Fibroblast of skin of abdomen (primary cell): ENCODE measurements at regions not wholly inside any gene's neighbourhood (a gene's known extent, or its start where the extent isn't known, plus 50 kb on each side); places are given as distances from the start of the nearest gene placed in this dataset.

ENCODE experiments used
- DNase-seq: peaks from one replicate; pipeline ENCODE4 v3.0.0-alpha.2; 2013

DNA sequence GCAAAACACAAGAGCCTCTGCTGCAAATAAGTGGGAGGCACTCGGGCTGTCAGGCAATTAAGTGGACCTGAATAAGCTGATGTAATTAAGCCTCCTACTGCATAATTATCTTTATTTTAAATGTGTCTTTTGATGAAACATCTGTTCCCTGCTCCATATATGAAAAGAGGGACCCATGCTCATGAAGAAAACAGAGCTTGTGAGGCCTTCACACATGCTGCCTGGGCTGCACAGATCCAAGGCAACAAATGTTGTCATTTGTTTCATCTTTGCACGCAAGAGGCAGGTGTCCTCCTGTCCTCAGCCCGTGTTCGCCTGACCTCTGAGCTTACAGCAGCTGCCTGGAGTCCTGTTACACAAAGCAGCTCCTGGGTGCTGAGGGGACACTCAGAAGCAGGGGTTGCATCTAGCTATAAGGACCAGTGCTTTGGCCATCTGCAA is 381.1 kb downstream of the ZNF608 start:
- no peak for DNase-seq

DNA sequence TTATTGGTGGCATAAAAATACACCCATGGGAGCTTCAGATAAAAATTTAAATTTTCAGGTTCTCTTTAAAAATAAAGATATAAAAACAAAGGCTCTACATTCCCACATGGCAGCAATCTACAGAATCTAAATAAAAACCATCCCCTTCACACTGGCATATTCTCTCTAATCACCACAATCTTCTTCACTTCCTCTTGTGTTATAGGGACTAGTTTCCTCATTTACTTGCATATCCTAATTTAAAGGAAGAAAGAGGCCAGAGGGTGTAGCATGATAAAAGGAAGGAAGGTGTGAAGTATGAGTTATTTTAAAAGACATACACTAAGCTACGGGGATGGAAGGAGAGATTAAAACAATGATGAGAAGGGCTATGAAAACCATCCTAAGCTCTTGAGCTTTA is 390.5 kb downstream of the ZNF608 start:
- no peak for DNase-seq

DNA sequence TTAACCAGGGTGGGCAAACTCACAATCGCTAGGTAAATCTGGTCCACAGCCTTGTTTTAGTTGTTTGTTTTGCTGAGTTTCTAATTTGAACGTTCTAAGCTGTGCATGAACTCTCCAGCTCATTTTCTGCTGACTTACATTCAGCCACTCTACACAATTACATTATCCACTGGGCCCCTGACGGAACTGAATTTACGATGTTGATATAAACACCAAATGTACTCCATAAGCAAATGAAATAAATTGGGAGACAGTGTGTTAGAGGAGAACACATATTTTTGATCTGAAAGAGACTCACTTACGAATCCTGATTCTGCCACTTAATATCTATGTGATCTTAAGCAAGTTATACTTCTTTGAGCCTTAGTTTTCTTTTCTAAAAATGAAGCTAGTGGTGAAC is 393.4 kb downstream of the ZNF608 start:
- no peak for DNase-seq

DNA sequence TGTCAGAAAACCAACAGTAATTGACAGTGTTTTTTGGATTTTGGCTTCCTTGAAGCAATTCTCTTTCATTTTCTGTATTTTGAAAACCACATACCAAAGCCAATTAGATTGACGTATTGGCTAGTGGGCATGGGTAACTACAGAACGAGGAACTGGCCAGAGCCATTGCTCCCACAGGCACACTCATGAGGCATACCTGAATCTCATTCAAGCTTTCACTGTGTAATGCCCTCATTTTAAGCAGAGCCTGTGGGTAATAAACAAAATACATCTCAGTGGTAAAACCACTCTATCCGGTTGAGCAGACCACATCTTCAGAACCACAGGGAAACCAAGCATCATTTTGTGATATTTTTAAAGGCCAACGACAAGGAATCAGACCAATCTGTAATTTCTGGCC is 394.1 kb downstream of the ZNF608 start:
- no peak for DNase-seq

DNA sequence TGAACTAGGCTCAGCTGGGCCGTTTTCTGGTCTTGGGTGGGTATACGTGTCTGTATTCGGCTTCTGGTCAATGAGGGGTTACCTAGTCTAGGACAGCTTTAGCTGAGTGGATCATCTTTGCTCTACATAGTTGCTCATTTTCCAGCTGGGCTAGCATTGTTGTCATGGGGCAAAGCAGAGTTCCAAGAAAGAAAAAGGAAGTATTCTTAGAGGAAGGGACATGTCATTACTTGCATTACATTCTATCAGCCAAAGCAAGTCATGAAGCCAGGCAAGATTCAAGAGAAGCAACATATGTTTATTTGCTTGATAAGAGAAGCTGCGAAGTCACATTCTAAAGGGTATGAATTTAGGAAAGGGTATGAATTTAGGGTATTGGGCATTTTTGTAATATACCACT is 396.5 kb downstream of the ZNF608 start:
- no peak for DNase-seq

DNA sequence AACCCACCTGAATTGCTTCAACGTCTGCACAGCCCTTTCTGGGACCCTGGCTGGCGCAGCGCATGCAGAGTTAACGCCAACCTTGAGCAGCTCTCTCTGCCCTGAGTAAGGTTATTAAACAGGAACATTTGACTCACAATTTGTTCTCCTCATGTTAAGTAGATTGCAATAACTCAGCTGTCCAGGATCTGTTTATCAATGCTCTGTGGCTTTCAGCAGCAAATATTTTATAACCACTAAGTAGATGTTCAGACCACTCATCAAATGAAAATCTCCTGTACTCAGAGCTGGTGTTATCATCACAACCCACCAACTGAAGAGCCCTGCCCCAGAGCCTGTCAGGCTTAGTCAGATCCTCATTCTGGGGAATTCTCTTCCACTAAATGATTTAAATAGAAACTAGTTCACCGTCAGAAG is 403.0 kb downstream of the ZNF608 start:
- DNase-seq, result peak; percentile 95

DNA sequence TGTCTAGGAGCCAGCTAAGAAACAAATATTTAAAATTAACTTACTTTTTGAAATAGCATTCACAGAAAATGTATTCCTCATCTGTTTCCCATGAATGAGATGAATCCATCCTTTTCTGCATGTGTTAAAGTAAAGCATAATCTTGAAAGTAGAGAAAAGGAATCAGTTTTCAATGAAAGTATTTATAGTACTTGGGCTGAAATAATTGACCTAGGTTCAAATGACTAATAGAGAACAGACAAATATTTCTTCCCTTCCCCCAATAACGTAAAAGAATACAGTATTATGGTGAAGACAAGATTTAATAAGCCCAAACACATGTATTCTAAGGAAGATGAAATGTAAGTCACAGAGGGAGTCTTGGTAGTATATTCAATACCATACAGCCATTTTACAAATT is 403.5 kb downstream of the ZNF608 start:
- peak; percentile 27 for DNase-seq

DNA sequence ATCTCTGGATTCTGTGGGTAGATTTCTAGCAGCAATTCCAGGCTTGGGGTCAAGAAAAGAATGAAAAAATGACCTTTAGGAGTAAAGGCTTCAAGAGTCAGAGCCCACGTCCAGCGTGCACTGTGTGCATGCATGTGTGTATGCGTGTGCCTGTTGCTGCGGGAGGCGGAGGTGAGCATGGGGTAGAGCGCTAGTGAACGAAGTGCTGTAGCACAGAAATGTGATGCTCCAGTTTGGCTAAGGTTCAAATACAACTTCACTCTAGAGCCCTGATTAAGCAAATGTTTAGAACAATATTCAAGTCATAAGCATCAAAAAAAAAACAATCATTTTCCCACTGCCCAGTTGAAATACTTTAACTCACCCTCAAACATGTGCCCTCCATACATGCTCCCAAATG is 403.9 kb downstream of the ZNF608 start:
- DNase-seq, result peak; percentile 3

DNA sequence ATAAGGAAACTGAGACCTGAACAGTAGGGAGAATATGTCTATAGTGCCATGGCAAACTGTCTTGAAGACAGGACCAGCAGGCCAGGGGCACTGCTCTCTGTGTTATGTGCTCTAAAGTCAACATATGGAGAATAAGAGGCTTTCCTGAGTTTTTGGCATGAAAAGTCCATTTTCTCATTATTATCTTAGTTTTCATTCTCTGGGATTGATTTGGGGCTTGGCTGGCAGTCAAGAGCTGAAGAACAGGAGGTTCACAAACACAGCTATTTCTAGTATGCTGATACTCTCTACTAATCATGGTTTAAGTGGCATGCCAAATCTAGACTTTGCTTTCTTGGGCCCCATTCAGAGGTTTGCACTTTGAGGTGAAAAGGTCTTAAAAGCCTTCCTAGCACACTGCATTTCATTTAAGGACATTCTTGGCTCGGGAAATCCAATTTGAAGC is 404.4 kb downstream of the ZNF608 start:
- peak; percentile 92 for DNase-seq

DNA sequence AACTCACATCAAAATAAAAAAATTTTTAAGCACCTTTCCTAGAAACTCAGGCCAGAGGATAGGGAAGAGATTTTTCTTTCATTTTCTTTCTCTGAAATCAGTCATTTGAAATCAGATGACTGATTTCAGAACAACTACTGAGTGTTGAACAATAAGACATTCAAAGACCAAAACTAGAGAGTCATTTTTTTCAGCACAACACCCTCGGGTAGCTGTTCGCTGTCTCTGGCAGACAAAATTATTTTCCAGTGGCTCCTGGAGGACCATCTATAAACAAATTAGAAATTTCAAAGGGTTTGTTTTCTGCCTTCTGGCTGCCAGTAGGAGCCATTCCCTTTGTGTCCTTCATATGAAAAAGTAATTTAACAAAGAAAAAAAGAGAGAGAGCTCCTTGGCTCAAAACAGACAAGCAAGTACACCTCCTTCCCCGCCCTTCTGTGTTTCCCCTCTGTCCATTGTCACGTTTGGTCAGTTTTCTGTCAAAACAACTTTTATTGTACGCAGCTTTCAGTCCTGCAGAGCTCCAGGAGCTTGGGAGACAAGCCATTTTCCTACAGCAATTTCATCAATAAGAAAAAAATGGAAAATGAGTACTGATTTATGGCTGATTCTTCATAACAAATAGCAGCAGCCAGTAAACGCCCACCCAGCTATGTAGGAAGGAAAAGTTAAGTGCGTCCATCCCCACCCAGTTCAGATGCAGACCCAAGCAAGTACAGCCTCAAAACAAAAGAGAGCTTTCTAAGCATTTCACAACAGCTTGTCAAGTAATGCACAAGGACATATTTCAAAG is 405.2 kb downstream of the ZNF608 start:
- peak; percentile 1 for DNase-seq

DNA sequence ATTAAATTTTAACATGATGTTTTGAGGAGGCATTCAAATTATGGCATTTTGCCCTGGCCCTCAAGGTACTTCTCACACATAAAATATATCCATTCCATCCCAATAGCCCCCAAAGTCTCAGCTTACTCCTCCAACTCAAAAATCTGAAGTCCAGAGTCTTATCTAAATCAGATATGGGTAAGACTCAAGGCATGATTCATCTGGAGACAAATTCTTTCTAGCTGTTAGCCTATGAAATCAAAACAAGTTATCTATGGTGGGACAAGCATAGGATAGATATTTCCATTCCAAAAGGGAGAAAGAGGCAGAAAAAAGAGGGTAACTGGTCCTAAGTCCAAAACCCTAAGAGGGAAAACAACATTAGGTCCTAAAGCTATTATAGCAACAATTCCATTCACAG is 408.4 kb downstream of the ZNF608 start:
- DNase-seq, result no peak

DNA sequence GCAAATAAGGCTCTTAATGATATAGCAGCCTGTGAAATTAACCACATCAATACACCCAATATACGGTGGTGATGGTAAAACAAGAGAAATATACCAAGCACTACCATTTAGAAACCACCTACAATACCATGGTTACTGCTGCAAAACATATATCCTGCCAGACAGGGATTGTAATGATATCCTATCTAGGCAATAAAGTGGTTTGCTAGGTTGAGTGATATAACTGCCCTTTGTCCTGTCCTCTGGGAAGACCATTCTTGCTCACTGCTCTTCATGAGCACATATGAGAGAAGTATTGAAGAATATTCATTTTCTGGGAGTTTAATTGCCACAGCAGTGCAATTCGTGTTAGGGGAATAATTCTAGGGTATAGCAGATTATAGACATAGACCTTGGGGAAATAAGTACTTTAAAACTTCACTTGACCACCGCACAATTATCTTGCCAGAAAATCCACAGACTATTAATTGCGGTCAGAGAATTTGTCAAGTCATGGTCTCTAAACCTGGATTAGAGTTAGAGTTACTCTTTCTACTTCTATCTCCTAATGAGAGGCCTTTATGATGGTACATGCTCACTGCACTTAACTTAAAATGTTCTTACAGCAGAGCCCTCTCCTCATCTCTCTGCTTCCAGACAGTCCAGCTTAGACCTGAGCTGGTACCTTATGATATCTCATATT is 413.0 kb downstream of the ZNF608 start:
- DNase-seq, result no peak

DNA sequence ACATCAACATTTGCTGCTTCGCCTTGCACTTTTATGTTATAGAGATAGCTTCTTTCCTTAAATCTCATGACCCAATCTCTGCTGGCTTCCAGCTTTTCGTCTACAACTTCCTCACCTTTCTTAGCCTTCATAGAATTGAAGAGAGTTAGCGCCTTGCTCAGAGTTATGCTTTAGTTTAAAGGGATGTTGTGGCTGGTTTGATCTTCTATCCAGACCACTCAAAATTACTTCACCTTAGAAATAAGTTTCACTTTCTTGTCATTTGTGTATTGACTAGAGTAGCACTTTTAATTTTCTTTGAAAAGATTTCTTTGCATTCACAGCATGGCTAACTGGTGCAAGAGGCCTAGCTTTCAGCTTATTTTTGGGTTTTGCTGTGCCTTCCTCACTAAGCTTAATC is 414.2 kb downstream of the ZNF608 start:
- no peak for DNase-seq

DNA sequence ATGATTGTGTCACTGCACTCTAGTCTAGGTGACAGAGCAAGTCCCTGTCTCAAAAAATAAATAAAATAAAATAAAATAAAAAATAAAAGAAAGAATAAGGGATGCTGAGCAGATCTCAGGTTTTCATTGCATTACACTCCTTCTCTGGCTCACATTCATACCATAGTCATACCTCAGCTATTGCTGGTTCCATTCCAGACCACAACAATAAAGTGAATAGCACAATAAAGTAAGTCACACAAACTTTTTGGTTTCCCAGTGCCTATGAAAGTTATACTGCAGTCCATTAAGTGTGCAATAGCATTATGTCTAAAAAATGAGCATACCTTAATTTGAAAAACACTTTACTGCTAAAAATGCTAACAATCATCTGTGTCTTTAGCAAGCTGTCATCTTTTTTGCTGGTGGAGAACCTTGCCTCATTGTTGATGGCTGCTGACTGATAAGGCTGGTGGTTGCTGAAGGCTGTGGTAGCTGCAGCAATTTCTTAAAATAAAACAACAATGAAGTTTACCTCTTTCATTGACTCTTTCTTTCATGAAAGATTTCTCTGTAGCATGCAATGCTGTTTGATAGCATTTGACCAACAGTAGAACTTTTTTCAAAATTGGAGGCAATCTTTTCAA is 415.7 kb downstream of the ZNF608 start:
- DNase-seq, result peak; percentile 62

DNA sequence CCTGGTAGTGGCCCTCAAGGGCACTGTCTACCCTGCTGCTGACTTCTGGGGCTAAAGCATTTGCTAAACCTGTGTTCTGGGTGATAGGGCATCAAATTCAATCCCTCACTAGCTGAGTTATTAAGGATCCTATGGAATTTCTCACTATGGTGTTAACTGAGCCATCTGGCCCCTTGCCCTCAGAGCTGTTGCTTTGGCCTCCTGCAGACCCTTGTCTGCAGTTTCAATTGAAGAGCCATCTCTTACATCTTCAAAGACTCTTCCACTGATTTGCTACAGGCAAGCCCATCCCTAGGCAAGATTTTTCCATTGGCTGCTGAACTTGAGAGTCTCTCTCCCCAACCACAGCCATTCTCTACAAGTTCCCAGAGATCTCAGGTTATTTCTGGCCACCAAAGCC is 418.2 kb downstream of the ZNF608 start:
- no peak for DNase-seq

DNA sequence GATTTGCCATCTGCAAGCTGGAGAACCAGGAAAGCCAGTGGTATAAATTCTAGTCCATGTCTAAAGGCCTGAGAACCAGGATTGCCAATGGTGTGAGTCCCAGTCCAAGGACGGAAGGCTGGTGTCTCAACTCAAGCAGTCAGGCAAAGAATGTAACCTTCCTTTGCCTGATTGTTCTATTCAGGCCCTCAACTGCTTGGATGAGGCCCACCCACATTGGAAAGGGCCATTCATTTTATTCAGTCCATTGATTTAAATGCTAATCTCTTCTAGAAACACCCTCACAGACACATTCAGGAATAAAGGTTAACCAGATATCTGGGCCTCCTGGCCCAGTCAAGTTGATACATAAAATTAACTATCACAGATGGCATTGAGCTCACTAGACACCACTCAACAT is 427.8 kb downstream of the ZNF608 start:
- DNase-seq, result no peak

DNA sequence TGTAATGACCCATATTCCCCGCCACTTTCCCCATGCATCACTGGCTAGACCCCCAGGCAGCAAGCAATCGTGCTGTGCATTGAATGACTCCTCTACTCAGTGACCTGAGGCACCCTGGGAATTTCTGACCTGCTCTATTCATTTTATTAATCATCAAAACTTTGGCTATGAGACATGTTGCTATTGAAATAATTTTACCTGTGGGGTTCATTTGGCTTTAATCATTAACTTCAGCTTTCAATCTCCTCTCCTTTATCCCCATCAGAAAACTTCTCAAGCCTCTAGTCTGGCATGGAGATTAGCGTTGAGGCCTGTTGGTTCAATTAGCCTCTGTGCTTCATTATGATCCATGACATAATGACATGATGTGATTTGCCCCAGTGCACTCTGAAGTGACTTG is 429.0 kb downstream of the ZNF608 start:
- no peak for DNase-seq

DNA sequence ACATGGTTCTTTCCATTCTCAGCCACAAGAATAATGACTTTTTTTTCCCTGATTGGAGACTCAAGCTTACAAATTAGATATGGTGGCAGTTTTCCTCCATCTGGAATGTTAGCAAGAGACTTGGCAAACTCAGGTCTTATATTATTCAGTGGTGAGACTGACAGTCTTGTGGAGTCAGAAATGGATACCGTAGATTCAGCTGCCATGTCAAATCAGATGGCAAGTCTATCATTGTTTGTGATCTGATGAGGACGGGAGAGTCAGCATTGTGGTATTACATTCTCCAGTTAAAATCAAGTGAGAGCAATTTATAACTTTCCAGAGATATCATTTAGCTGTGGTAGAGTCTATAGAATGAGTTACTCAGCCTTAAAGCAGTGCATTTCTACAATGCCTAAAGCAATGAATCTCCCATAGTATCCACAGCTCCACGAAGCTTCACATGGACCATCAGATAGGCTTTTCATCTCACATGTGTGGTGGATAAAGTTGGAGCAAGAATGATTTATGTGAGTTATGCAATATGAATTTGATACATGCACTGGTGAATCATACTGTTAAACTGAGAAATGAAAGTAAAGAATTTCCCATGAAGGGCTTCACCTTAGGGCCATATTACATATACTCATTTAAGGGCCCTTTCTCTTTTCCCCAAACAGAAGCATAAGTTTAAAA is 430.6 kb downstream of the ZNF608 start:
- peak; percentile 93 for DNase-seq

DNA sequence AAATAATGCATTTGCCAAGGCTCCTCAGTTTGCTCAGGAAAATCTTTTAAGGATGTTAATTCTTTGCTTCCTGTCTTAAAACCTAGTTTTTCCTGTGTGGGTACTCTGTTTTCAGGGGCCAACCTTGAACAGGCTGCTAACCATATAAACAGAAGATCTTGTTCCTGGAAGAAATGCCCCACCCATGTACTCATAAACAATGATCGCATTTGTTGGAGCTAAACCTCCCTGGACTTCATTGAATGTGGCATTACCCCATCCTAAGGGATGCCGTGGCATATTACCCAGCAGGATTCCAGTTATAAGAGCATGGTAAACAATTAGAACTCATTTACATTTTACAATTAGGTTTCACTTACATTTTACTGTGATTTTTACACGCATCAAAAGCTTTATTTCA is 436.0 kb downstream of the ZNF608 start:
- no peak for DNase-seq

DNA sequence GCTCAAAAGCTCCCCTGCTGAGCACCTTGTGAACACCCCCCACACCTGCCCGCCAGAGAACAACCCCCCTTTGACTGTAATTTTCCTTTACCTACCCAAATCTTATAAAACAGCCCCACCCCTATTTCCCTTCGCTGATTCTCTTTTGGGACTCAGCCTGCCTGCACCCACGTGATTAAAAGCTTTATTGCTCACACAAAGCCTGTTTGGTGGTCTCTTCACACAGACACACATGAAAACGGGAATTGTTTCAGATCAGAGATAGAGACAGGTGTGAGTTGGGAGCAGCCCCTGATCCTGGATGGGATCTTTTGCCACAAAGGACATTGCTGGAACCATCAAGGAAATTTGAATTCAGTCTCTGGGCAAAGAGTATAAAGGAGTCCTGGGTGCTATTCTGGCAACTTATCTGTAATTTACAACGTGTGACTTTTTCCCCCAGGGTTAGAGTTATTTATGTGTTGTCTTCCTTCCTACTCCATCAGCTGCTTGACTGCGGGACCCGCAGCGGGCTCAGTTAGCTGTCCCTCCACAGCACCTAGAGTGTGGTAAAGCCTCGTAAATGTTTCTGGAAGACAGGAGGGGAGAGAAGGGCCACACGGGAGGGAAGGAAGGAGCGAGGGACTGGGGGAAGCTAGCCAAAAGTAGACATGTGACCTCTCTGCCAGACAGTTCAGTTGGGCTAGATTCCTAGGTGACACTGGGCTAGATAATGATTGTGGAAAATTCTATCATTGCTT is 437.0 kb downstream of the ZNF608 start:
- DNase-seq, result no peak

DNA sequence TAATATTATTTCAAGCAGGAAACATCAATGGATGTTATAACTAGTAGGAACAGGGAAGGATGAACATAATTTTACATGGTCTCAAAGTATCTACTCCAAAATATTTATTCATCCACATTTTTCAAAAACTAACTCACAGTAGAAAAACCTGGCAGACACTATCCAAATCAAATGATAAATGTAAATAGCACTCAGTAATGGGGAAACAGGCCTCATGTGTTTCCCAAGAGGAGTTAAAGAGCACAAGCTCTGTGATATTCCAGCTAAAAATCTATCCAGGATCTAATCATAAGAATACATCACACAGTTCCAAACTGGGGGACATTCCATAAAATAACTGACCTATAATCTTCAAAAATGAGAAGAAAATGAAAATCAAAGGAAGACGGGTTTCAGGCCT is 443.1 kb downstream of the ZNF608 start:
- DNase-seq, result no peak

DNA sequence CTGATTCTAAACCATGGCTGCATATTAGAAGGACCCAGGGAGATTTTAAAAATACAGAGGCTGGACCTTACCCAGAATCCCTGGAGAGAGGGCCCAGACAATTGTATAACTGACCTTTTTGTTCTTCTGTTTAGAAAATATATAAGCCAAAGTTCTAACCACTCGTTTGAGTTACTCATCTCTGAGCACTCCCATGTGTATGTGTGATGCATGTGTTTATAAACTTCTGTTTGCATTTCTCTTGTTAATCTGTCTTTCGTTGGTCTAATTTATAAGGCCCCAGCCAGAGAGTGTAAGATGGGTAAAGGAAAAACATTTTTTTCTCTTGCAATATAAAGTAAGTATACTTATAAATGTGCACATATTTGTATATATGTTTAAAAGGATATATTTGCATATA is 443.9 kb downstream of the ZNF608 start:
- DNase-seq, result peak; percentile 8
